HepG2 (cell line): ENCODE measurements at regions not wholly inside any gene's neighbourhood (a gene's known extent, or its start where the extent isn't known, plus 50 kb on each side); places are given as distances from the start of the nearest gene placed in this dataset.
A peak's percentile ranks its signal among the peaks of the same experiment; 100 is the strongest.

Experiments used
- ATAC-seq: fragments of 200-7000 bp; cut with Tn5 transposase; 3 replicates; pipeline ENCODE4 v1.9.1; 2020; ENCODE audit warnings: mild to moderate bottlenecking, moderate library complexity
- BruUV-seq: library from RNA; stranded (reverse); fragments of 400-500 nt; replicated peaks from 2 replicates; lab custom pipeline; 2021; lab: Mats Ljungman, UMichigan
- CTCF ChIA-PET: fragments of 300-600 bp; formaldehyde crosslinking; extraction: SDS; loops from one replicate; lab custom pipeline; 2021; ENCODE audit warnings: low total read pairs, inconsistent platforms, low intra/inter-chr PET ratio; lab: Yijun Ruan, JAX
- POLR2A ChIA-PET: fragments of 350-600 bp; sonication (Branson Sonifier 250); formaldehyde crosslinking; loops from one replicate; lab custom pipeline; 2020; ENCODE audit warnings: antibody characterized with exemption, inconsistent platforms; lab: Yijun Ruan, JAX
- DNase-seq: peaks from one replicate; pipeline ENCODE4 v3.0.0-alpha.2; 2015; ENCODE audit warnings: low spot score
- FAIRE-seq: peaks from 3 replicates; lab custom pipeline; 2011; peaks lifted over from hg19 to GRCh38; lab: Jason Lieb, UNC
- H2AFZ ChIP-seq: one replicate; pipeline ENCODE4 v1.6.1; 2011; ENCODE audit warnings: low read length, inconsistent platforms
- H3K27ac ChIP-seq: fragments of 300-600 bp; 3 replicates; pipeline ENCODE4 v1.8.0; 2011; ENCODE audit warnings: mixed run types, mild to moderate bottlenecking, mixed read lengths, low read length, inconsistent platforms; ENCODE audit not compliant: insufficient read depth; ENCODE audit errors: extremely low read length
- H3K27me3 ChIP-seq, 2 experiments: fragments of 200-600 bp in 1 of 2; 2 replicates in 1 of 2; 3 replicates in 1 of 2; pipeline versions ENCODE4 v1.6.0 to v1.8.0; 2011; ENCODE audit warnings: low read length in 2 of 2, mild to moderate bottlenecking in 2 of 2, moderate library complexity in 2 of 2, inconsistent platforms in 1 of 2; ENCODE audit not compliant: insufficient read depth in 2 of 2, control insufficient read depth in 1 of 2
- H3K36me3 ChIP-seq, 2 experiments: fragments of 200-600 bp in 1 of 2; replicated peaks in 1 of 2; 2 replicates in 1 of 2; 3 replicates in 1 of 2; pipeline versions ENCODE4 v1.5.1 to v1.8.0; 2011; ENCODE audit warnings: low read length in 2 of 2, inconsistent platforms in 1 of 2; ENCODE audit not compliant: insufficient read depth in 2 of 2, control insufficient read depth in 1 of 2
- H3K4me1 ChIP-seq: 2 replicates; pipeline ENCODE4 v1.5.1; 2012; ENCODE audit warnings: low read length, inconsistent platforms; ENCODE audit not compliant: insufficient read depth
- H3K4me2 ChIP-seq: 2 replicates; pipeline ENCODE4 v1.6.0; 2011; ENCODE audit warnings: low read depth, low read length, inconsistent platforms
- H3K4me3 ChIP-seq, 3 experiments: fragments of 200-600 bp in 1 of 3; sonication (generic), shearing (Covaris generic) in 1 of 3; replicated peaks in 1 of 3; 2 replicates each; pipeline ENCODE4 v1.5.1; 2011 to 2016; ENCODE audit warnings: low read length in 3 of 3, inconsistent platforms in 2 of 3, low read depth in 2 of 3, mild to moderate bottlenecking in 2 of 3, control low read depth in 1 of 3, mixed read lengths in 1 of 3; ENCODE audit not compliant: insufficient read depth in 1 of 3
- H3K79me2 ChIP-seq: one replicate; pipeline ENCODE4 v1.6.1; 2011; ENCODE audit warnings: low read length, inconsistent platforms; ENCODE audit not compliant: insufficient read depth
- H3K9ac ChIP-seq: 2 replicates; pipeline ENCODE4 v1.6.0; 2011; ENCODE audit warnings: mild to moderate bottlenecking, low read depth, low read length, inconsistent platforms; ENCODE audit not compliant: insufficient read depth
- H3K9me3 ChIP-seq: 2 replicates; pipeline ENCODE4 v1.5.1; 2012; ENCODE audit warnings: mild to moderate bottlenecking, low read length
- H4K20me1 ChIP-seq: 2 replicates; pipeline ENCODE4 v1.6.0; 2011; ENCODE audit warnings: inconsistent platforms, mild to moderate bottlenecking, low read length, moderate library complexity; ENCODE audit not compliant: insufficient read depth
- JUND ChIP-seq: sonication (generic); formaldehyde crosslinking; IDR thresholded peaks from 2 replicates; pipeline ENCODE4 v1.8.0; 2022; ENCODE audit warnings: mild to moderate bottlenecking, missing genetic modification reagents
- NFE2L2 ChIP-seq: fragments of 150-350 bp; IDR thresholded peaks from 2 replicates; pipeline ENCODE4 v1.6.1; 2014; ENCODE audit warnings: low read length
- SRF ChIP-seq: IDR thresholded peaks from 2 replicates; pipeline ENCODE4 v1.6.1; 2011; ENCODE audit warnings: mild to moderate bottlenecking, low read depth, low read length, moderate library complexity
- TP53 ChIP-seq: sonication (generic); formaldehyde crosslinking; conservative IDR thresholded peaks from 2 replicates; pipeline ENCODE4 v1.4.0; 2020; ENCODE audit warnings: missing genetic modification reagents
- ZNF564 ChIP-seq: sonication (generic); formaldehyde crosslinking; IDR thresholded peaks from 2 replicates; pipeline ENCODE4 v1.8.1; 2023; ENCODE audit warnings: mild to moderate bottlenecking, missing genetic modification reagents
- ZNF629 ChIP-seq: sonication (generic); formaldehyde crosslinking; conservative IDR thresholded peaks from 2 replicates; pipeline ENCODE4 v1.5.0; 2020; ENCODE audit warnings: missing genetic modification reagents
- ZNF792 ChIP-seq: IDR thresholded peaks from 2 replicates; pipeline ENCODE4 v1.6.1; 2016
- WGBS: methylation state at CpG from one replicate; pipeline ENCODE4 v1.1.6; 2017; ENCODE audit warnings: low lambda C conversion rate; 5-methylcytosine and 5-hydroxymethylcytosine counted together
- in situ Hi-C: cut with HindIII; loops from 2 replicates; pipeline ENCODE4 v1.10.0; 2017; ENCODE audit warnings: low pct_unique_long_range_greater_than_20kb; ENCODE audit not compliant: extremely low pct_ligation_motif_present
- intact Hi-C: fragments of 100-400 bp; cut with micrococcal nuclease; formaldehyde crosslinking; loops from one replicate; pipeline ENCODE4 v1.10.0; 2022; ENCODE audit not compliant: unreplicated experiment

DNA sequence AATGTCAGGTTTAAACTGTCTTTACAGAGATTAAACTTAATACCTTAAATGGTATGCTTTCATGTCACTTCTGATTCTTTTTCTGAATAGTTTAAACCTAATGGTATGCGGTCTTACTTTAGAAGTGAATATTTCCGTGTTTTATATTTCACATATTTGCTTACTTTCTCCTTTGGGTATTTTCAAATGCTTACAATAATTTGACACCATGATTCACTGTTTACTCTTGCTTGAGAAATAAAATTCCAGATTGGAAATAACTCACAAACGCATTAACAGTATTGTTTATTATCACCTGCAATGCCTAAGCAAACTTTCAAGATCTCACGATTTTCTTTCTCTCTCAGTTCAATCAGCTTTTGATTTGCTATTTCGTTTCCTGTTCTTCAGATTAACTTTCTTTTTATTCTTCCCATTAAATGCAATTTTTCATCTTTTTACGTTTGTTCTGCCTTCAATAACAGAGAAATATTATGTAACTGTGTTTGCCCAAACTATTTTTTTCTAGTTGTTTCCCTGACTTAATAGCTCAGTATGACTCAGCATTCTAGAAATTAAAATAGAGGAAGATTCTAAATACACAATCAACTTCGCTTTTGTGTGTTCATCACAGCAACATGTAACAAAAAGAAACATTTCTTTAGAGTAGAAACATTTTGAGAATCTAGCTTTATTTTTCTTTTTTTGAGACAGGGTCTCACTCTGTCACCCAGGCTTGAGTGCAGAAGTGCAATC, 955.5 kb upstream of the PRKX start:
- Histone ChIP-seq H3K4me3 (no peak overlapping the region), H4K20me1 (no peaks in the 10 kb centered on the region), H3K9me3 (peaks cover 17% of the 10 kb centered on the region; the same call in 1 of the 2 replicates), H3K27ac (no peak overlapping the region), H3K36me3 (no peaks in the 10 kb centered on the region), H3K79me2 (no peaks in the 10 kb centered on the region), H3K27me3 (no peaks in the 10 kb centered on the region), H3K4me1 (no peaks in the 10 kb centered on the region), H3K9ac (no peak overlapping the region), H3K4me2 (no peak overlapping the region), H2AFZ (no peak overlapping the region)
- no peak for FAIRE-seq
- TF ChIP-seq NFE2L2 = peak; percentile 16; the same call in 1 of the 2 replicates
- no peak for TF ChIP-seq ZNF792 (CRISPR knock-in tag)
- in situ Hi-C loops = no loop called here
- intact Hi-C loops = no loop called here
- POLR2A ChIA-PET = no interaction called here
- no TSS peak for BruUV-seq
- 14% methylated on average over 7 of the region's 7 CpGs for WGBS
- CTCF ChIA-PET = no interaction called here
- DNase-seq = no peak
- no peak for ATAC-seq

GRCh38 chrX:4663085-4663484, 949.6 kb upstream of the PRKX start:
- no TSS peak for BruUV-seq
- H3K9me3 ChIP-seq = peaks cover 42% of the 10 kb centered on the region
- WGBS = 29% methylated on average over 3 of the region's 3 CpGs
- H3K27me3 ChIP-seq = no peaks in the 10 kb centered on the region
- in situ Hi-C loops (no loop called here), intact Hi-C loops (no loop called here)
- CTCF ChIA-PET = no interaction called here
- H3K36me3 ChIP-seq = no peaks in the 10 kb centered on the region
- no peak for FAIRE-seq
- no peaks in the 10 kb centered on the region for H3K79me2 ChIP-seq
- H3K27ac ChIP-seq = no peak overlapping the region
- no peak for TF ChIP-seq SRF
- TF ChIP-seq TP53 (CRISPR knock-in tag) = no peak
- TF ChIP-seq JUND = no peak
- no peak for TF ChIP-seq ZNF564 (CRISPR knock-in tag)
- TF ChIP-seq ZNF629 = no peak
- H3K9ac ChIP-seq = no peak overlapping the region
- no peaks in the 10 kb centered on the region for H4K20me1 ChIP-seq
- no peaks in the 10 kb centered on the region for H3K4me1 ChIP-seq
- no peak overlapping the region for H2AFZ ChIP-seq
- no peak for DNase-seq
- ATAC-seq = no peak
- POLR2A ChIA-PET = no interaction called here
- H3K4me2 ChIP-seq = no peak overlapping the region
- H3K4me3 ChIP-seq = no peak overlapping the region
